ENCODE measurements at regions not wholly inside any gene's neighbourhood (a gene's known extent, or its start where the extent isn't known, plus 50 kb on each side); places are given as distances from the start of the nearest gene placed in this dataset.
A peak's percentile ranks its signal among the peaks of the same experiment; 100 is the strongest.

DNA sequence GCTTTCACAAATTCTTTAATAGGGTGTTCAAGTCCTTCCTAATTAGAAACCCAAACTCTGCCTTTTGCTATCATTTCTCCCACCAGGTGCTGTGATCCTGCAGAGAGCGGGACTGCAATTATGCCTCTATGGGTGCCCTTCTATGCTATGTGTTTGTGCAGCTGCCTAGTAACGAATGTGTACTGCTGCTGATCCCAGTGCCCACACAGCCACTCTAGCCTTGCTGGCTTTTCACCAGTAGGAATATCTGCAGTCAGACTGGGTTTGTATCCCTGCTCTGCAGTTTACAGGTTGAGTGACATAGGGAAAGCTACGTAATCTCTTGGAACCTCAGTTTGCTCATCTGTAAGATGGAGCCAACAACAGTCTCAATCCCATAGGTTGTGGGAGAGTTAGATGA is 179.6 kb upstream of the IRX3 start:
- peak; percentile 69 for DNase-seq

DNA sequence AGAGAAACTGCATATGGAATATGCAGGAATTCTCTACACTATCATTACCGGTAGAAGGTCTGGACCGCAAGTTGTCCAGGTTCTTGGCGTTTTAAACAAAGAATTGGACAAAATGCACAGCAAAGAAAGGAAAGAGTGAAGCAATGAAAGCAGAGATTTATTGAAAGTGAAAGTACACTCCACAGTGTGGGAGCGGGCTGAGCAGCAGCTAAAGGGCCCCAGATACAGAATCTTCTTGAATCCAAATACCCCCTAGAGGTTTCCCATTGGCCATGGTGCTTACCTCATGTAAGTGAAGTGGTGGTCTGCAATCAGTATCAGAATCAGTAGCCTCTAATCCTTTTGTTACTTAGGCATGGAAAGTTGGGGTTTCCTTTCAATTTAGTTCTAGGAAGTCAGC is 178.5 kb upstream of the IRX3 start:
- DNase-seq = no peak

DNA sequence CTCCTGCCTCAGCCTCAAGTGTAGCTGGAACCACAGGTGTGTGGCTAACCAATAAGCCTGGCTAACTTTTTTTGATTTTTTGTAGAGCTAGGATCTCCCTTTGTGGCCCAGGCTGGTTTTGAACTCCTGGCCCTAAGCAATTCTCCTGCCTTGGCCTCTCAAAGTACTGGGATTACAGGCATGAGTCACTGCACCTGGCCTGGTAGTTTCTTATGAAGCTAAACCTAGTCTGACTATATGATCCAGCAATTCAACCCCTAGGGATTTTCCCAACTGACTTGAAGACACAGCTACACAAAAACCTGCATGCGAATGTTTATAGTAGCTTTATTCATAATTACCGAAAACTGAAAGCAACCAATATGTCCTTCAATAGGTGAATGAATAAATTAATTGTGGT is 176.2 kb upstream of the IRX3 start:
- DNase-seq = no peak

DNA sequence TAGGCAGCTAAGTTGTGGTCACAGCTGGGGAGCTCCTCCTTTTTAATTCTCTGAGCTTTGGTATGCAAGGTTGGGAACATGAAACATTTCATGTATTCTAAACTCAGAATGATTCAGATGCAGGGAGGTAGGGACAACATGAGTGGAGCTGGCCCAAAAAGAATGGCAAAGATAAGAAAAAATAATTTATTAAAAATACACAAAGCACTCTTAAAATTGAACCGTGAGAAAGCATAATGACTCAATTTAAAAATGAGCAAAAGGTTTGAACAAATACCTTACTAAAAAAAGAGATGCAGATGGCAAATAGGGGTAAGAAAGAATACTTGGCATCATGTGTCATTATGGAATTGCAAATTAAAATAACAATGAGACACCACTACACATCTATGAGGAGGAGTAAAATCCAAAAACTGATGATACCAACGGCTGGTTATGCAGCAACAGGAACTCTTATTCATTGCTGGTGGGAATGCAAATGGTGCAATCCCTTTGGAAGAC is 175.6 kb upstream of the IRX3 start:
- no peak for DNase-seq

DNA sequence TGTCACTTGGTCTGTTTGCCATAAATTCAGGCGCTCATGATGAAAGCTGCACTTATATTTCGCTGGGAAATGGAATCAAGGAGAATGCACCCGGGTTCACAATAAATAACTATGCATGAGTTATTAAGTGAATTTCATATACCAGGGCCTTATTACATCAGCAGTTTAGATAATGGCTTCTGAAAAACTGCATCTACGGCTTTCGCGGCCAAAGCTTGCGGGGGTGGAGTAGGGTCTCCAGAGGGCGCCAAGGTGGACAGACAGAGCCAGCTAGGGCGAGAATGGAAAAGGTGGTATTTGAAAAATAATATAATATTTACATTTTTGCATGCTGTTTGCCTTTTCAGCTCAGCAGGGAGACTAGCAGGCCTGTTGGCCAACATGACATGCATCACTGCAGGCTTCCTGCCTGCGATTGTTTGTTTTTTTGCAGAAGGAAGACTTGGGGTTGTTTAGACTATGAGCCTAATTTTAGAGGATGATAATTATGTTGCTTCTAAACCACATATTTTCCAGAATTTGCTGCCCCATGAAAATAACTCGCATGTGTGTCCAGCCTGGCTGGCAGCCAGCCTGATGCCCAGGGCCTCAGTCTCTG is 173.8 kb upstream of the IRX3 start:
- DNase-seq = no peak

DNA sequence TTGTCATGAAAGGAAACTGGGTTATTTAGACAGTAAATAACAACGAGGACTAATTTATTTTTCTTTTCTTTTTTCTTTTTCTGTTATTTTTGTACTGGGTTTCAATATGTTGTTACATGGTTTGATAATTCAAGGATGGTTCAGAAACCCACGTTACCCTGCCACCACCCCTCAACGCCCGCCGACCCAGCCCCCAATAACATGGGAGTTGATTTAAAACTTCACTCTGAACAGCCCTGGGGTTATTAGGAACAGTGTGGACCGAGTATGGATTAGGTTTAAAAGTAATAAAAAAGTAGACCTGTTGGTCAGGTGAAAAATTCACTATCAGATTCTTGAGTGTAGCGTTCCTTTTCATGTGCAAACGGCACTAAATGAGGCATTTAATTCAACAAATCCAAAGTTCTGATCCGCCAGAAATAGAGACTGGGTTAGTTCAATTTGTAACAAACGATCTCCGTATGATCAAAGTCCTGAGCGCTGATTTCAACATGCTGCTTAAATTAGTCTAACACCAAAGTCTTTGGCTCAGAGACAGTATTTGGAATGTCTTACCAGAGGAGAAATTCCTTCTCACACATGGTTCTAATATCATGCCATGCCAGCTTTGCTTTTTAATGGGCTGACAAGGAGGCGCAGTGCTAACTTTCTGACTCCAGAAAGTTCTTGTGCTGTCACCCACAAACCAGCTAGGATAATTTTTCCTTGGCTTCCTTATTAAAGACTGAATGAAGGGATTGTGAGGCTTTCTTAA is 173.1 kb upstream of the IRX3 start:
- no peak for DNase-seq

DNA sequence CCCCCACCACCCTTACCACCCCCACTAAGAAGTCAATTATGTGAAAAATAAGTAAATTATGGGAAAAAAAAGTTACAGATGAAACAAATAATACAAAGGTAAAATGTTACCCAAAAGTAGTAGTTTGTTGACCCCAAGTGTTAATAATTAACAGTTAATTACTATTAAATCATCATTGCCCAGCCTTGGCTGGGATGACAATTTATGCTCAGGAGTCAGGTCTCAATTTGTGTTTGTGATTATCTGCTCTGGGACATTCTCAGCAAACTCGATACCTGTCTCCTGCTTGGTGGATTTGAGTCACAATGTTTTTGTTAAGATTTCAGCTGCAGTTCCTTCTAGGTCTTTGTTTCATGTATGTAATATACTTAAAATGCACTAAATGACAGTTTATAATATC is 172.3 kb upstream of the IRX3 start:
- no peak for DNase-seq

DNA sequence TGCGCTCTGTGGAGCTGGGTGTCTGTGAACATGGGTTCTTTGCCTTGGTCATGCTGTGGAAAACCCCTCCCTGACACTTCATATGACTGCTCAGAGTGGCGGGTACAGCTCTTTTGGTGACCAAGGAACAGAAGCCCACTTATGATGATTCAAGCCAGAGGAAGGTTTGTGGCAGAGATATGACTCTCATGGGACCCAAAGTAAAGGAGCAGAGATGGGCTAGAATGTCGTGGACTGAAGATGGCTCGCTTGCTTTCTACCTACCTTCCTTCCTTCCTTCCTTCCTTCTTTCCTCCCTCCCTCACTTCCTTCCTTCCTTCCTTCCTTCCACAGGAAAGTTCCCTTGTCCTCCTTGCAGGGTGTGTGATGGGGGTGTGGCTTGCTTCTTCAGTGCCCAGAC is 169.7 kb upstream of the IRX3 start:
- DNase-seq = no peak

DNA sequence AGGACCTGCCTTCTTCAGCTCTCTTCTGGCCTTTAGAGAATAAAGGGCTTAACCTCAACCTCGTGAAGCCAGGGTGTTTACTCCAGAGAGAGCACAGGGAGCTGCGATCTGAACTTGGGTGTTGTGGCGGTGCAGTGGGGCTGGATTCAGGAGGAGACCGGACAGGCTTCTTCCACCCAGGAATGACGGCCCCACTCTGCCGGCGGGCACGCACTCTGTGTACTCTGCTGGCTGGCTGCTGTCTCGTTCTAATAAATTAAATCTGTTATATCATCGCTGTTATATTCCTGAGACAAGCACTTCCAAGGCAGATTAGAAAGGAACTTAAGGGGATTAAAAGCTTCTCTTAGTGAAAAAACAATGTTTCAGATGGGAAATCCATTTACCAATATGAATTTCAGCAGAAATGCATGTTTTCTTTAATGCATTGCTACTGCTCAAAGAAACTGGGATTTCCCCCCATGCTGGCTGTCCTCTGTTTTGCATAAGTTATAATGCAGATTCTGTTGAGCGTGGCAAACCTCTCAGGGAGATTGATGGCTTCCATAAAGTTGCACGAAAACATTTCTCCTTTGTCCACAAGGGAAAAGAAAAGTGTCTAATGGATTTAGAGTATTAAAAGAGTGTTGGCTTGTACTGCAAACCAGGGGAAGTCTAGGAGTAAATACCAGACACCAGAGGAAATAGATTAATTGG is 168.6 kb upstream of the IRX3 start:
- no peak for DNase-seq

DNA sequence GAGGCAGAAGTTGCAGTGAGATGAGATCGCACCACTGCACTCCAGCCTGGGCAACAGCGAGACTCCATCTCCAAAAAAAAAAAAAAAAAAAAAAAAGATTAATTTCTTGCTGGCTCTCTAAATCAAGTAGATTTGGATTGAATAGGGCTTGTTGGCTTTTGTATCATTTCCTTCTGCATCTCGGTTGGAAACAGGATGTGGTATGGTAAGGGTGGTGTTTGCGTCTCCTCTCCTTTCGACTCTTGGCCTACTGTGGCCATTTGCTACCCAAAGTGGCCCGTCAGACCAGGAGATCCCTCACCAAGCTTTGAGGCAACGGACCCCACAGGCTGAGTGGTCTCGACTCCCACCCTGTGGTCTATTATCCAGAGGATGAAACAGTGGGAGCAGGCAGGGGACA is 168.0 kb upstream of the IRX3 start:
- DNase-seq = no peak

DNA sequence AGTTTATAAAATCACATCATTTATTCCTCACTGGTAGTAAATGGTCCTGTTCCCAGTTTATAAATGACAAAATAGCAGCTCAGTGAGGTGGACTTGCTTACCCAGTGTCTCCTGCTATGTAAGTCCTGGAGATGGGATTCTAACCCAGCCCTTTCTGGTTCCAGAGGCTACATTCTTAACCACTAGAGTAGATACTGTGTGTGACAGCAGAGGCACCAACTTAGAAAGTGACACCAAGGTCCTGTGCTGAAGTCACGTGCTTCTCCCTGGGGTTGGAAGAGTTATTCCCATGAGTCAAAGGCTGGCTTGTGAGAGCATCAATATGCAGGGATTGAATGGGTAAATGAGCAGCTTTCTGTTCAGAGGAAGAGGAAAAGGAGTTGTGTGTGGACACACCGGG is 167.3 kb upstream of the IRX3 start:
- no peak for DNase-seq

DNA sequence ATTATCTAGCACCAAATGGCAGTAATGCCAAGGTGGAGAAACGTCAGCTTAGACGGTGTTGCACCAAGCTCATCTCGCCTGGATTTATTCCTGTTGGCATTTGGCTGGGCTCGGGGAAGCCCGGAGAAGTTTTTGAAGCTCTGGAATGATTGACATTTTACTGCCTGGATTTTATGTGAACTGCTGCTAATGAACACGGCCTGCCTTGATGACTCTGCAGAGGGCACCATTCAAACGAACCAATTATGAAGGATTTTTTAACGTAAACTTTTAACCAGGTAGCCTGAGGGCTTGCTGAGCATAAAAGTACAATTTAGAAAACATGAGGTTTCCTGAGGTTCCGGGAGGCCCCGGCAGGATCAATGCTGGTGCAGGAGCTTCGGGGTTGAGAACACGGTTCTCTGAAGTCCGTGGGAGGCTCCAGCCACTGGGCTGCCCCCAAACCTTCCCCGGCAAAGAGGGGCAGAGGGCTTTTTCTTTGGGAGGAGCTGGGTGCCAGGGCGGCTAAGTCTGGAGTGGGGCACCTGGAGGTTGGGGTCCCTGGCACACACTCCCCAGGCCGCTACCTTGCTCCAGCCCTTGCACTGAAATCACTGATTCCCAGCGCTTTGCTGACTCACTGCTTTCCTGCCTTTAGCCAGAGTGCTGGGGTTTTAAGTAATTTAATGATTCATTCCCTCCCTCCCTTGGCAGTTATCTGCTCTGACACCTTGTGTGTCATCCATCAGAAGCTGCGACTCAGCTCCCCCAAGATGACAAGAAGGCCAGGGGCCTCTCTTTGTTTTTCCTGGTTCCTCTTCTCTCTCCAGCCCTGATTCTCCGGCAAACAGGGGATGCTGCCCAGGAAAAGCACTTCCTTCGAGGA is 161.2 kb upstream of the IRX3 start:
- no peak for DNase-seq

DNA sequence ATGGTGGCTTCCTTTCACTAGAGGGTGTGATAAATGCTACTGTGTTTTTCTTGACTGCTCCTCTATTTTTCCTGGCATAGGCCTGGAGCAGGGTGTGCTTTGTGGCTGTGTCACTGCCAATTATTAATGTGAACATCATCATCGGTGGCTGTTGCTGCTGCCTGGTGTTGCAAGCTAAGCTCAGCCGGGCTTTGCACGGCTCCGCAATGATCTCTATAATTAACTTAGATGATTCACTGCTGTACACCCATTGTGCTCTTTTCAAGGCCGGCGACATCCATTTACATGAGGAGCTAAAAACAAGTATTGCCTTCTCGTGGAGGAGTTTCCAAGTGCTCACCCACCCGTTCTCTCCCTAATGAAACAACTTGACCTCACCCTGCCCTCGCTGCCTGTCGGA is 160.1 kb upstream of the IRX3 start:
- no peak for DNase-seq

DNA sequence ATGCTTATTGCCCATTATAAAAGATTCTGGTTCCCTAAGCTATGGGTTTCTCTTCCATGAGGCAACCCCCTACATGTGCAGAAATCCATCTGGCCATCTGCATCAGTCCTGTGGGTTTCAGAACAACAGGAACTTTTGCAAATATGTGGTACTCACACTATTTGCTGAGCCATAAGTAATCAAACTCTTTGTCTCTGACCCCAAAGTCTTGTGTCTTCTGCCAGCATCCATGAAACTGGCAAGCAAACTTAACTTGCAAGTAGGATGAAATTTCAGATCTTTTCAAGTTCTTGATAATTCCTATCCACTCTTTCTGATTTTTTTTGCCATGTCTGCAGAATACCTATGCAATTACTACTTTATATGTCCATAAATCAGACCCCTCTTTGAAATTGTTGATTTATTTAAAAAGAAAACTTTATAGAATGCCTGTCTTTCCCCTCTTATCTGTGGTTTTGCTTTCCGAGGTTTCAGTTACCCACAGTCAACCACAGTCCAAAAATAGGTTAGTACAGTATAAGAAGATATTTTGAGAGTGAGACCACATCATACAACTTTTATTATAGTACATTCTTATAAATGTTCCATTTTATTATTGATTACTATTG is 158.4 kb upstream of the IRX3 start:
- DNase-seq = no peak

DNA sequence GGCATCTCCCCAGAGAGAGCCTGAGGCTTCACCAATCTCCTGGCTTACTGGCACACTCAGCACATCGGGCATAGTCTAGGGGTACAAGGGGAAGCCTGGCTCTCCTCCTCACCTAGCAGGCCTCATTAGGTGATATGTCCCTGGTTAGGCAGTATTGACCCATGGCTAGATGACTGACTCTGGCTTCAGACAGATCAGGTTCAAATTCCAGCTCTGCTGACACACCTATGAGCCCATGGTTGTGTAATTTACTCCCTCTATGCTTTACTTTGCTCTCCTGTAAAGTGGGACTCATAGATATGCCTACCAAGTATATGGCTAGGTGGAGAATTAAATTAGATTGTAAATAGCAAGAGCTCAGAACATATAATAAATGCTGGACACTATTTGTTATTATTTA is 157.3 kb upstream of the IRX3 start:
- DNase-seq = no peak

DNA sequence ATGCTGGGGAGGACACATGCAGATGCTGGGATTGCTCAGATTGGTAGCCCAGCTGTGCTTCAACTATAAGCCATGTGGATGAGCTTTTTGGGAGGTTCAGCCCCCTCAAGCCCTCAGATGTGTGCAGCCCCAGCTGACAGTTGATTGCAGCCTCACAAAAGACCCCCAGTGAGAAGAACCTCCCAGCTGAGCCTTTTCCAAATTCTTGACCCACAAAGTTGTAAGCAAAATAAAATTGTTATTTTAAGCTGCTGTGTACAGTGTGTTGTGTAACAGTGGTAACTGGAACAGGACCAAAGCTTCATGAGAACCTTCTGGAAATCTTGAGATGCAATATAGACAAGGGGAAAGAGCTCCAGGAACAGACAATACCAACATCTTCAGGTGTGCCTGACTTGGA is 156.8 kb upstream of the IRX3 start:
- DNase-seq = no peak

DNA sequence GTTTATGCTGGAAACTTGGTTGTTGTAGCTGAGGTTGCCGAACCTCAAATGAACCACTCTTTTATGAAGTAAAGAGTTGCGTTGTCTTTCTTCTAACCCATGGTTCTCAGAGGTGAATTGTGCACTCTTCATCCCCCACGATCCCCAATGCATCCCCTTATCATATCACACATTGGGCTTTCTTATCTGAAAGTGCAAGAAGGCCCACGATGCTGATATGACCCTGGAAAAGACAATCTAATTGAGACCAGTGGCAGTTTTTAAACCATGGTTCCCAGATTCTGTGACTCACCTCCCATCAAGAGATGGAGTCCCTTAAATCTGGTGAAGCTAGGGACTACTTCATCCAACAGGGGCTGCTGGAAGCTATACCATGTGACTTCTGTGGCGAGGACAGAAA is 156.3 kb upstream of the IRX3 start:
- DNase-seq = no peak

DNA sequence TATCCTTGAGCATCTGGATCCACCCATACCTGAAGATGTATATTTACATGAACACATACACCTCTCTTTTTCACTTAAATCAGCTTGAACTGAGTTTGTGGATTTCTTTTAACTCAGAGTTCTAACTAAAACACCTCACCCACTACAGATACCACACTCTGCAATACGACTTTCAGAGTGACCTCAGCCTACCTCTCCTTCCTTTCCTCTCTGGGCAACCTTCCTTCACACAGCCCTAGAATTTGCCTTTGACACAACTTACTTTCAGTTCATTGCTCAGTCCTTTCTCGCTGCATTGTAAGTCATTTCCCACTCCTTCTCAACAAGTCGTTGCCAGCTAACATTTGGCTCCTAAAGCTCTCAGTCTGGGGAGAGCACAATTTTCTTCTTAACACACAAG is 151.9 kb upstream of the IRX3 start:
- no peak for DNase-seq

DNA sequence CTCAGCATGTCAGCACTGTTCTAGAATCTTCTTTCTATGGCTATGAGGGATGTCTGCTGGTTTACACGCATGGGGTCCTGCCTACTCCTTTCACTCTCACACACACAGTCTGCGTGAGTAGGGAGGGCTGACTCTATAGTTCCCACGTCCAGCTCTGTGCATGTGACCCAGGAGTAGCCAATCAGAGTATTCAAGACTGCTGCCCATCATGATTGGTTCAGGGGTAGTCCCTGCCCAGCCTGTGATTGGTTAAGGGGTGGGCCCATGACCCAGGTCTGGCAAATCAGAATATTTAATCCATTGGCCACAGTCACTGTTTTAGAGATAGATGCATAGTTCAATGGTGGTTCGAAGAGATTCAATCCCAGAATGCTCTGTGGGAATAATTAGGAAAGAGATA is 151.3 kb upstream of the IRX3 start:
- DNase-seq = no peak

DNA sequence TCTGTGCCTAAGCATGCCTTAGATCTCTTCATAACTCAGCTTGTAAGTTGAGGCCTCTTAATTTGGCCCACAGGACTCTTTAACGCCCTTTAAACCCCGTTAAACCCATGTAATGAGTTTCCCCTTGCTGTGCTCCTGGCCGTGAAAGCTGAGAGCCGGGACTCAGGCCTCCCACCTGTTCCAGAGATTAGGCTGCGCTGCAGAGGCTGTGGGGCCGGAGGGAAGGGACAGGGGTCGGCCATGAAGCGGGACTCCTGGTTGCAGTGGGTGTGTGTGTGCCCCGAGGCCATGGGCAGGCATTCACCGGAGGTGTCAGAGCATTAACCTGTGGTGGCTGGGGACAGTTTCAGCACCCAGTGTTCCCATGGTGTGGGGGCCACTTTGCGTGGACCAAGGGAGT is 150.8 kb upstream of the IRX3 start:
- no peak for DNase-seq

DNA sequence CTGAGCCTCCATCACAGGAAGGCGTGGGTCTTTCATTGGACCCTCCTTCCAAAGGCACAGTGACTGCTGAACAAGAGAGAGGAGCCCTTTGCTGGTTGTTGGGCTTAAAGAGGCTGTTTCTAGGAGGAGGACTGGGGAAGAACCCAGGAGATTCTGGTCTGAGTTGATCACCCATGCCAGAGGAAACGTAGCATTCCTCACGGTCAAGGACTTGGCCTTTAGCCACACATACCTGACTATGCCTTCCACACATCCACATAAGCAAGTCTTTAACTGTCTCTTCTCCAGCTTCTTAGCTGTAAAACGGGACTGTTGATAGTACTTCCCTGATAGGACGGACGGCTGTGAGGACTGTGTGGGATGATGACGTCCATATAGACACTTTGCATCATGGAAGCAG is 149.8 kb upstream of the IRX3 start:
- DNase-seq = no peak

DNA sequence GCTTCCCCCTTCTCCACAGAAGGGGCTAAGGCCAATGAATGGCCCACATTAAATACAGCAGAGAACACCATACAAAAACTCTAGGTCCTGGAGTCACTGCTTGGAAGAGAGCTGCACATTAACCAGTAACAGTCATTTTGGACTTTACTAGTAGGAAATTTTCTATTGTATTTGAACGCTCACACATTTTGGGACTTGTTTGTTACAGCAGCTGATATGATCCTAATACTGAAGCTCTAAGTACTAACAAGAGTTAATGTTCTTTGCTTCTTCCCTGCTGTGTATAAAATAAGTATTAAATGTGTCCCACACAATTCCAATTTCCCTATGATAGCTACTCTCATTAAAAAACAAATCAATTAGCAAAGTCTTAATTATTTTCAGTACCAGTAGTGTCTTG is 148.3 kb upstream of the IRX3 start:
- DNase-seq = no peak

DNA sequence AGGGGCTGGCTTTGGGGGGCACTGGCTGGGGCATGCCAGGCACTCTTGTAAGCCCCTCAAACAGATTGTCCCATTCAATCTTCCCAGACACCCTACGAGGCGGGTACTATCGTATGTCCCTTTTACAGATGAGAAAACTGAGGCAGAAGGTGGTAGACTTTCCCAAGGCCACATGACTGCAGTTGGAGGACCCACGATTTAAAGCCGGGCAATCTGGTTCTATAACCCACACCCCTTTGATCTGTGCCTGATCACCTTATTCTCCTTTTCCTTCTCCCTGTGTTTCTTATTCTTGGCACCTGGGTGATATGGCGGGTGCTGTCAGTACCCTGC is 146.3 kb upstream of the IRX3 start:
- no peak for DNase-seq
